Adrenal gland (tissue), 5 donors: ENCODE measurements at regions not wholly inside any gene's neighbourhood (a gene's known extent, or its start where the extent isn't known, plus 50 kb on each side); places are given as distances from the start of the nearest gene placed in this dataset.

Source experiments
- CTCF ChIP-seq, 6 experiments: fragments of 450-650 bp in 4 of 6; fragments of 200-600 bp in 2 of 6; sonication (generic) in 1 of 6; IDR thresholded peaks; 1 replicate in 5 of 6; 2 replicates in 1 of 6; pipeline versions ENCODE4 v1.5.1 to v1.8.0; 2016 to 2021; ENCODE audit warnings: antibody characterized with exemption in 6 of 6, mild to moderate bottlenecking in 2 of 6, moderate library complexity in 1 of 6
- POLR2A ChIP-seq, 2 donors: fragments of 450-650 bp; IDR thresholded peaks; one replicate each; pipeline ENCODE4 v1.6.1; 2017; ENCODE audit warnings: antibody characterized with exemption in 2 of 2, mild to moderate bottlenecking in 2 of 2, moderate library complexity in 1 of 2
- donor health status: DM: no; HTN: no; CAD: no.

GRCh38 chr13:32845952-32846950 lies 170.0 kb upstream of the KL start:
- TF ChIP-seq POLR2A (IDR thresholded peaks at IDR 0.05) (no peak), CTCF (IDR thresholded peaks at IDR 0.05) (no peak)
